Parathyroid adenoma (tissue), 2 donors: ENCODE measurements at regions not wholly inside any gene's neighbourhood (a gene's known extent, or its start where the extent isn't known, plus 50 kb on each side); places are given as distances from the start of the nearest gene placed in this dataset.

Experiments used
- H2AFZ ChIP-seq: fragments of 300-600 bp; sonication (generic); one replicate; pipeline ENCODE4 v1.7.0; 2017; ENCODE audit warnings: antibody characterized with exemption, mild to moderate bottlenecking
- H3K27ac ChIP-seq: fragments of 300-600 bp; sonication (generic); one replicate; pipeline ENCODE4 v1.7.0; 2017
- H3K27me3 ChIP-seq: fragments of 300-600 bp; sonication (generic); one replicate; pipeline ENCODE4 v1.7.0; 2017; ENCODE audit warnings: low read length; ENCODE audit not compliant: control insufficient read depth, insufficient read depth
- H3K36me3 ChIP-seq: fragments of 300-600 bp; sonication (generic); one replicate; pipeline ENCODE4 v1.7.0; 2017; ENCODE audit warnings: low read length; ENCODE audit not compliant: control insufficient read depth, insufficient read depth
- H3K4me1 ChIP-seq: fragments of 300-600 bp; sonication (generic); one replicate; pipeline ENCODE4 v1.7.0; 2017; ENCODE audit warnings: control low read depth
- H3K4me2 ChIP-seq: fragments of 300-600 bp; sonication (generic); one replicate; pipeline ENCODE4 v1.7.0; 2017; ENCODE audit warnings: low read length
- H3K4me3 ChIP-seq: fragments of 300-600 bp; sonication (generic); one replicate; pipeline ENCODE4 v1.7.0; 2017; ENCODE audit warnings: low read depth, low read length
- H3K79me2 ChIP-seq: fragments of 300-600 bp; sonication (generic); one replicate; pipeline ENCODE4 v1.7.0; 2017; ENCODE audit warnings: control low read depth
- H3K9ac ChIP-seq: fragments of 300-600 bp; sonication (generic); one replicate; pipeline ENCODE4 v1.7.0; 2017; ENCODE audit warnings: mild to moderate bottlenecking
- H3K9me3 ChIP-seq: fragments of 300-600 bp; sonication (generic); one replicate; pipeline ENCODE4 v1.7.0; 2017; ENCODE audit warnings: low read length; ENCODE audit not compliant: control insufficient read depth
- TF ChIP-seq, protein P1 (sequence below): fragments of 300-600 bp; sonication (generic); IDR thresholded peaks from one replicate; pipeline ENCODE4 v1.7.0; 2017; ENCODE audit warnings: antibody characterized with exemption, mild to moderate bottlenecking
- donor health status: primary hyperparathyroidism.

- Histone ChIP-seq H2AFZ (no peak overlapping the region), H3K27ac (no peak overlapping the region)
Measured at GRCh38 chr14:34038358-34039057, 87.6 kb upstream of the EGLN3 start.

DNA sequence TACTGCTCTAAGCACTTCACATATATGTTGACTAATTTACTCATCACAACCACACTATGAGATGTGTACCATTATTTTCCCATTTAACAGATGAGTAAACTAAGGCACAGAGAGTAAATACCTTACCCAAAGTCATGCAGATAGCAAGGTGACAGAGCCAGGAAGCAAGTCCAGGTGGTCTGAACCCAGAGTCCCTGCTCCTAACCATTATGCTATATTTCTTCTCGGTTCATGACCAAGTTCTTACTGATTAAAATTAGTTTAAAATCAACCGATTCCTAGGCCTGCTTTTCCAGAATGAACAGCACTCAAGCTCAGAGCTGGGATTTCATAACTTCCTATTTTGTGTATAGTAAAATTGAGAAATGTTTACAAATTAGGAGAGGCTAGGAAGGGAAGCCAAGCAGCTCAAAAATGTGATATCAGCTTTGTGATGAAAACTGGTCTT lies 85.5 kb upstream of the EGLN3 start:
- TF ChIP-seq, protein P1, sequence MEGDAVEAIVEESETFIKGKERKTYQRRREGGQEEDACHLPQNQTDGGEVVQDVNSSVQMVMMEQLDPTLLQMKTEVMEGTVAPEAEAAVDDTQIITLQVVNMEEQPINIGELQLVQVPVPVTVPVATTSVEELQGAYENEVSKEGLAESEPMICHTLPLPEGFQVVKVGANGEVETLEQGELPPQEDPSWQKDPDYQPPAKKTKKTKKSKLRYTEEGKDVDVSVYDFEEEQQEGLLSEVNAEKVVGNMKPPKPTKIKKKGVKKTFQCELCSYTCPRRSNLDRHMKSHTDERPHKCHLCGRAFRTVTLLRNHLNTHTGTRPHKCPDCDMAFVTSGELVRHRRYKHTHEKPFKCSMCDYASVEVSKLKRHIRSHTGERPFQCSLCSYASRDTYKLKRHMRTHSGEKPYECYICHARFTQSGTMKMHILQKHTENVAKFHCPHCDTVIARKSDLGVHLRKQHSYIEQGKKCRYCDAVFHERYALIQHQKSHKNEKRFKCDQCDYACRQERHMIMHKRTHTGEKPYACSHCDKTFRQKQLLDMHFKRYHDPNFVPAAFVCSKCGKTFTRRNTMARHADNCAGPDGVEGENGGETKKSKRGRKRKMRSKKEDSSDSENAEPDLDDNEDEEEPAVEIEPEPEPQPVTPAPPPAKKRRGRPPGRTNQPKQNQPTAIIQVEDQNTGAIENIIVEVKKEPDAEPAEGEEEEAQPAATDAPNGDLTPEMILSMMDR: no peak
- no peaks in the 10 kb centered on the region for H3K27me3 ChIP-seq
- no peaks in the 10 kb centered on the region for H3K4me1 ChIP-seq
- H3K79me2 ChIP-seq: no peaks in the 10 kb centered on the region
- no peak overlapping the region for H3K27ac ChIP-seq
- no peak overlapping the region for H2AFZ ChIP-seq
- H3K9ac ChIP-seq: no peak overlapping the region
- no peaks in the 10 kb centered on the region for H3K9me3 ChIP-seq
- no peak overlapping the region for H3K4me3 ChIP-seq
- H3K36me3 ChIP-seq: no peaks in the 10 kb centered on the region
- H3K4me2 ChIP-seq: no peak overlapping the region

More at GRCh38 chr14:34038358-34039057, 87.6 kb upstream of the EGLN3 start:
- Histone ChIP-seq H3K27me3 (no peaks in the 10 kb centered on the region), H3K4me3 (no peak overlapping the region), H3K36me3 (no peaks in the 10 kb centered on the region), H3K79me2 (no peaks in the 10 kb centered on the region), H3K9me3 (no peaks in the 10 kb centered on the region), H3K9ac (no peak overlapping the region), H3K4me1 (no peaks in the 10 kb centered on the region), H3K4me2 (no peak overlapping the region)
- TF ChIP-seq, protein P1: no peak

- Histone ChIP-seq H3K4me1 (no peaks in the 10 kb centered on the region), H3K4me3 (no peak overlapping the region), H3K9ac (no peak overlapping the region), H3K27ac (no peak overlapping the region), H3K9me3 (no peaks in the 10 kb centered on the region), H3K36me3 (no peaks in the 10 kb centered on the region), H2AFZ (no peak overlapping the region), H3K79me2 (no peaks in the 10 kb centered on the region), H3K4me2 (no peak overlapping the region), H3K27me3 (no peaks in the 10 kb centered on the region)
- TF ChIP-seq, protein P1: no peak
Measured at GRCh38 chr14:34035934-34036250, 85.0 kb upstream of the EGLN3 start.

DNA sequence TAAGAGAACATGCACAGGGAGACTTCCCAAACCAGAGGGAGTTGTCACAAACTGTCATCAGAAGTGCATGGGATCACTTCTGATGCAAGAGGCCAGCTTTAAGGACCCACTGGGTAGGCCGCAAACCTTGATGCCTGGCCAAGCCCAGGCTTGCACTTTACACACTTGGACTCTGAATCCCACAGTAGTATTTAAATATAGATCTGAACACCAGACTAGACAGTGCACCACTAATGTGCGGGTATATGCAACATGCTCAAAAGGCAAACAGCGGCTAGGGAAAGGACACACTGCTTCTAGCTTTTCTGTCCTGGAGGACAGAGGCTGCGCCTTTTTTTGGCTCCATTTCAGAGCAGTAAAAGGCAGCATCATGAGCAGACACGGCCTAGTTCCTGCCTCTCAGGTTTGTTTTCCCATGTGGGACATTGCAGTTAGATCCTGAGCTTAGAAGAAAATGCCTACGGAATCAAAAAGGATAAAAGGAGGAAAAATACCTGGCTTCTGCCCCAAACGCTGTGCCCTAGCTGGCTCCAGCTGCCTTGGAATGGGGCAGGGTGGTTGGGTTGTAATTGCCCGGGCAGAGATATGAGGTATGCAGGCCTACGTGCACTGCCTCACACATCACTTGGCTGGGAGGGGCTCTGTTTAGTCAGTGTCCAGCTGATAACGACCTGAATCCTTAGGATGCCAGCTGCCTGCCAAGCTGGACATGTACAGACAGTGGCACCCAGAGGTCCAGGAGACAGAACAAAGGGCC lies 84.5 kb upstream of the EGLN3 start:
- Histone ChIP-seq H3K36me3 (no peaks in the 10 kb centered on the region), H3K27ac (no peak overlapping the region), H3K9ac (no peak overlapping the region), H2AFZ (no peak overlapping the region), H3K79me2 (no peaks in the 10 kb centered on the region), H3K4me3 (no peak overlapping the region), H3K27me3 (no peaks in the 10 kb centered on the region), H3K4me2 (no peak overlapping the region), H3K4me1 (no peaks in the 10 kb centered on the region), H3K9me3 (no peaks in the 10 kb centered on the region)
- TF ChIP-seq, protein P1: no peak
